Kidney (tissue), 13 donors: ENCODE measurements at regions not wholly inside any gene's neighbourhood (a gene's known extent, or its start where the extent isn't known, plus 50 kb on each side); places are given as distances from the start of the nearest gene placed in this dataset.
A peak's percentile ranks its signal among the peaks of the same experiment; 100 is the strongest.

Experiments
- DNase-seq, 5 donors: peaks; one replicate each; pipeline ENCODE4 v3.0.0-alpha.2; 2013 to 2020
- FAIRE-seq: peaks from 2 replicates; lab custom pipeline; 2012; peaks lifted over from hg19 to GRCh38; lab: Jason Lieb, UNC
- H3K27ac ChIP-seq, 2 donors: one replicate each; pipeline ENCODE4 v1.7.0; 2013; ENCODE audit warnings: low read depth in 2 of 2, low read length in 2 of 2, inconsistent platforms in 1 of 2
- H3K27me3 ChIP-seq: one replicate; pipeline ENCODE4 v1.7.1; 2013; ENCODE audit warnings: low read length, inconsistent platforms; ENCODE audit not compliant: control insufficient read depth, insufficient read depth
- H3K36me3 ChIP-seq, 3 donors: one replicate each; pipeline versions ENCODE4 v1.7.0 to v1.7.1; 2013; ENCODE audit warnings: low read length in 3 of 3, control low read depth in 1 of 3, inconsistent platforms in 1 of 3; ENCODE audit not compliant: insufficient read depth in 3 of 3, control insufficient read depth in 2 of 3
- H3K4me1 ChIP-seq, 3 donors: one replicate each; pipeline versions ENCODE4 v1.7.0 to v1.7.1; 2013; ENCODE audit warnings: low read length in 3 of 3, inconsistent platforms in 1 of 3, low read depth in 1 of 3; ENCODE audit not compliant: control insufficient read depth in 2 of 3, insufficient read depth in 2 of 3
- H3K4me3 ChIP-seq, 3 donors: one replicate each; pipeline versions ENCODE4 v1.7.0 to v1.8.1; 2013; ENCODE audit warnings: low read length in 3 of 3, control low read depth in 1 of 3, inconsistent platforms in 1 of 3
- H3K9ac ChIP-seq, 3 donors: one replicate each; pipeline versions ENCODE4 v1.7.0 to v1.7.1; 2013; ENCODE audit warnings: low read length in 3 of 3, control low read depth in 1 of 3, inconsistent platforms in 1 of 3
- H3K9me3 ChIP-seq, 3 donors: one replicate each; pipeline versions ENCODE4 v1.7.0 to v1.7.1; 2013; ENCODE audit warnings: low read length in 3 of 3, control low read depth in 1 of 3, inconsistent platforms in 1 of 3; ENCODE audit not compliant: control insufficient read depth in 2 of 3, insufficient read depth in 1 of 3
- CTCF ChIP-seq: IDR thresholded peaks from 3 replicates; pipeline ENCODE4 v1.5.1; 2012; ENCODE audit warnings: mild to moderate bottlenecking, moderate library complexity, borderline replicate concordance; ENCODE audit not compliant: insufficient read depth; ENCODE audit errors: extremely low read depth
- intact Hi-C: fragments of 100-400 bp; cut with DNase I; formaldehyde crosslinking; loops from one replicate; pipeline ENCODE4 v1.11.1; 2022
- donor health status: control.
- donor health status: control.
- donor health status: control.
- donor health status: control.
- donor health status: control.
- donor health status: DM: yes; HTN: yes; CAD: no.
- donor health status: Normal renal cell carcinoma (clear cell type).

- no peak overlapping the region for H3K27ac ChIP-seq
- H3K4me1 ChIP-seq: no peaks in the 10 kb centered on the region
- no peak overlapping the region for H3K4me3 ChIP-seq
- intact Hi-C loops: no loop called here
- H3K27me3 ChIP-seq: no peaks in the 10 kb centered on the region
- TF ChIP-seq CTCF: no peak
- H3K9ac ChIP-seq: no peak overlapping the region
- DNase-seq (no peak), FAIRE-seq (peak; percentile 68)
- no peaks in the 10 kb centered on the region for H3K36me3 ChIP-seq
- no peaks in the 10 kb centered on the region for H3K9me3 ChIP-seq
Measured at GRCh38 chrX:45596188-45596808, 395.6 kb upstream of the DIPK2B start.

GRCh38 chrX:45592101-45592500 is 391.4 kb upstream of the DIPK2B start:
- no peak for TF ChIP-seq CTCF
- H3K9me3 ChIP-seq: no peaks in the 10 kb centered on the region
- H3K9ac ChIP-seq: no peak overlapping the region
- H3K27ac ChIP-seq: no peak overlapping the region
- FAIRE-seq (no peak), DNase-seq (no peak)
- H3K27me3 ChIP-seq: no peaks in the 10 kb centered on the region
- intact Hi-C loops: no loop called here
- H3K4me1 ChIP-seq: no peaks in the 10 kb centered on the region
- H3K36me3 ChIP-seq: no peaks in the 10 kb centered on the region
- H3K4me3 ChIP-seq: no peak overlapping the region

GRCh38 chrX:45591650-45592049 is 391.0 kb upstream of the DIPK2B start:
- TF ChIP-seq CTCF: no peak
- H3K4me1 ChIP-seq: no peaks in the 10 kb centered on the region
- H3K27me3 ChIP-seq: no peaks in the 10 kb centered on the region
- H3K27ac ChIP-seq: no peak overlapping the region
- no peak for DNase-seq
- H3K36me3 ChIP-seq: no peaks in the 10 kb centered on the region
- H3K4me3 ChIP-seq: no peak overlapping the region
- intact Hi-C loops: no loop called here
- no peak for FAIRE-seq
- no peaks in the 10 kb centered on the region for H3K9me3 ChIP-seq
- no peak overlapping the region for H3K9ac ChIP-seq

GRCh38 chrX:45584717-45585116 is 384.0 kb upstream of the DIPK2B start:
- no peak overlapping the region for H3K4me3 ChIP-seq
- no peaks in the 10 kb centered on the region for H3K36me3 ChIP-seq
- FAIRE-seq (no peak), DNase-seq (no peak)
- no peaks in the 10 kb centered on the region for H3K4me1 ChIP-seq
- intact Hi-C loops: no loop called here
- no peak for TF ChIP-seq CTCF
- no peaks in the 10 kb centered on the region for H3K27me3 ChIP-seq
- no peak overlapping the region for H3K27ac ChIP-seq
- H3K9me3 ChIP-seq: peaks cover 0 to under 1% (median 0%) of the 10 kb centered on the region in 3 donors
- H3K9ac ChIP-seq: no peak overlapping the region
